GM12892 (cell line): ENCODE measurements at regions not wholly inside any gene's neighbourhood (a gene's known extent, or its start where the extent isn't known, plus 50 kb on each side); places are given as distances from the start of the nearest gene placed in this dataset.

Experiments
- DNase-seq: peaks from one replicate; pipeline ENCODE4 v3.0.0; 2011; ENCODE audit not compliant: insufficient read length
- FAIRE-seq: peaks from 2 replicates; lab custom pipeline; 2011; peaks lifted over from hg19 to GRCh38; lab: Jason Lieb, UNC
- POLR2A ChIP-seq: IDR thresholded peaks from 2 replicates; pipeline ENCODE4 v1.6.1; 2011; ENCODE audit warnings: low read depth, low read length, control low read depth
- POLR2AphosphoS5 ChIP-seq: IDR thresholded peaks from 2 replicates; pipeline ENCODE4 v1.6.1; 2011; ENCODE audit warnings: low read depth, low read length, control low read depth
- TAF1 ChIP-seq: IDR thresholded peaks from 2 replicates; pipeline ENCODE4 v1.6.1; 2011; ENCODE audit warnings: low read depth, mild to moderate bottlenecking, control low read depth, low read length, borderline replicate concordance

DNA sequence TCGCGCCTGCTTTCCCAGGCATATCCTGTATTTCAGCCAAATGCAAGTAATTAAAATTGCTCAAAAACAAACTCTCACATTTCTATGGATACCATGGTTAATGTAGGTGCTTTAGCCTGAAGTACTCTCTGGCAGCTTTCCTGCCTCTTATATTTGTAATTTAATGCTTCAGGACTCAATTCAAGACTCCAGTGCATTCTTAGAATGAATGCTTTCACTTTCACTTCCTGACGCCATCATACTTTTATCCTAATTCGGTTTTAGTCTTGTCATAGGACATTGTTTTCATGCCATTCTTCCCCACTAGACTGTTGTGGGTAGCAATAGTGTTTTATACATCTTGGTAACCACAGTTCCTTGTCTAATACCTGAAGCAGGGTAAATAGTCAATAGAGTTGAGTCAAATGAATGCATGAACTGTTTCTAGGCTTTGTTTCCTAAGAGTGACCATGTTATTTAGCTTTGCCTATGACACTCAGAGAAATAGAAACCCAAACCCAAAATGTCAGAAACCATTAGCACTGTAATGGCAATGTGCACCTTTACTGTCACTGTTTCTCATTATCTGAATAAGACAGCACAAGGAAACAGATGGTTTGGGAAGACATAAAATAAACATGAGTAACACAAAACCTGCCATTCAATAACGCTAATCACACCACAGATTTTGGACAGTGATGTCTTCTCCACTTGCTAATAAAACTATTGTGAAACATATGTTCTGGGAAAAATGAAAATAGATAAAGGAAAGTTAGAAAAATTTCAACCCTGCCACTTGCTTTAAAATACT, 705.5 kb downstream of the CDH11 start:
- DNase-seq (no peak), FAIRE-seq (no peak)
- TF ChIP-seq POLR2AphosphoS5 (no peak), POLR2A (no peak), TAF1 (no peak)

DNA sequence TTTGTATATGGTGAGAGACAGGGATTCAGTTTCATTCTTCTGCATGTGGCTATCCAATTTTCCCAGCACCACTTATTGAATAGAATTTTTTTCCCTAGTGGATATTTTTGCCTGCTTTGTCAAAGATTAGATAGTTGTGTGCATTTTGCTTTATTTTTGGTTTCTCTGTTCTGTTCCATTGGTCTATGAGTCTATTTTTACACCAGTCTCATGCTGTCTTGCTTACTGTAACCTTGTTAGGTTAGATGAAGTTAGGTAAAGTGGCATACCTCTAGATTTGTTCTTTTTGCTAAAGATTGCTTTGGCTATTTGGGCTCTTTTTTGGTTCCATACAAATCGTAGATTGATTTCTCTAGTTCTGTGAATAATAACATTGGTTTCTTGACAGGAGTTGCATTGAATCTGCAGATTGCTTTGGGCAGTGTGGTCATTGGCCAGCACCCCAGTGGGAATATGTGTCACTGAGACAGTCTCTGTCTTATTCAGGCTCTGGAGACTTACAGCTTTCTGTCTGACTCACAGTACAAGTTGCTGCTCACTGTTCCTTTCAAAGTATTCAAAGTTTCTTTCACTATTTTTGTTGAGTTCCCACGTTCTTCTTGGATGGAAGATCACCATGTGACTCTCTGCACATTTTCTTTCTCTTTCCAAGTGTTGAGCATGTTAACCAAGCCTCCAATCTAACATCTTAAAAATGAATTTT, 709.1 kb downstream of the CDH11 start:
- FAIRE-seq (no peak), DNase-seq (no peak)
- TF ChIP-seq POLR2AphosphoS5 (no peak), POLR2A (no peak), TAF1 (no peak)

DNA sequence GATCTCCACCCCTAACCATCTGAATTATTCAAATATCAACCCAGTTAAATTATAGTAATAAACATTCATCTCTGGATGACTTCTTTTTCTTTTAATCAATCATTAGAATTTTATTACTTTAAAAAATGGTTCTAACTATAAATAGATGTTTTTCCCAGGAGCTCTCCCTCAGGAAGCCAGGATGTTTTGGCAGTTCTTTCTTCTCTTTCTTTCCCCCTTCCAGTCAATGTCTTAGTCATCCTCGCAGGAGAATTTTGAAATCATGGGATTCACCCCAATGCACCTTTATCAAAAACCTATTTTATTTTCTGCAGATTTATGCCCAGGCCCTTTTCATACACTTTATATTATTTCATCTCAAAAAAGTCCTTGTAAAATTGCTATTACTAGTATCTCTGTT, 711.6 kb downstream of the CDH11 start:
- FAIRE-seq (no peak), DNase-seq (no peak)
- TF ChIP-seq POLR2A (no peak), POLR2AphosphoS5 (no peak), TAF1 (no peak)

DNA sequence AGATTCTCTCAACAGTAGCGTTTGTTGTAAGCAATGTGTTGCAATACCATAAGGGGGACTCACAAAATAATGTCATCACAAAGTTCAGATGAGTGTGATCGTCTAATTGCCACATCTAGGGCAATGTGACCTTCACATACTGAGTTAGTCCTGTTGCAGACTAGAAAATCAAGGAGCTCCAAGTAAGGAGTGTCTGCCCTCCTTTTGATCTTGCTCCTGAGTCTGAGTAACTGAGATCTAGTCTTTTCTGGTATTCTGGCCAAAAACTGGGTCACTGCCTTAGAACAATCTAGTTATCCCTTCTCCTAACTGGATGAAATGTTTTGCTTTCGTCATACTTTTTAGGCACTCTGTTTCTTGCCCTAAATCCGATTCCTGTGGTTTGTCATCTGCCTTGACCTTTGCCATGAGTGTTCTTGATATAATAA, 712.1 kb downstream of the CDH11 start:
- TF ChIP-seq POLR2A (no peak), POLR2AphosphoS5 (no peak), TAF1 (no peak)
- no peak for DNase-seq
- no peak for FAIRE-seq

DNA sequence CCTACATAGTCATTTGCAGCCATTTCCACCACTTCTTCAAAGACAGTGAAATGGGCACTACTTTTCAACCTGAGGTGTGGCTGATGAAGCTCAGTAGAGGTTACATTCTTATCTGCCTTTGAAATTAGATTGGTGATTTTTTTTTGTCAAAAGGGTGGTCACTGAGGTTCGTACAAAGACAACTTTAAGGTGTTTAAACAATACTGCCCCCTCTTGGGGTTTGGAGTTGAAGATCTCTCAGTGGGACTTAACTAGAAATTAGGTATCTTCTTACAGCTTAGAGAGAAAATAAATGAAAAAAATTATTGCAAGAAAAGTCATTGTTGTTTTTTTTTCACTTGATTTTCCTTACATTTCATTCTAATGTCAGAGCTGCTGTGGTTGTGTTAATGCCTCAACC, 713.2 kb downstream of the CDH11 start:
- no peak for FAIRE-seq
- no peak for DNase-seq
- TF ChIP-seq POLR2A (no peak), POLR2AphosphoS5 (no peak), TAF1 (no peak)

DNA sequence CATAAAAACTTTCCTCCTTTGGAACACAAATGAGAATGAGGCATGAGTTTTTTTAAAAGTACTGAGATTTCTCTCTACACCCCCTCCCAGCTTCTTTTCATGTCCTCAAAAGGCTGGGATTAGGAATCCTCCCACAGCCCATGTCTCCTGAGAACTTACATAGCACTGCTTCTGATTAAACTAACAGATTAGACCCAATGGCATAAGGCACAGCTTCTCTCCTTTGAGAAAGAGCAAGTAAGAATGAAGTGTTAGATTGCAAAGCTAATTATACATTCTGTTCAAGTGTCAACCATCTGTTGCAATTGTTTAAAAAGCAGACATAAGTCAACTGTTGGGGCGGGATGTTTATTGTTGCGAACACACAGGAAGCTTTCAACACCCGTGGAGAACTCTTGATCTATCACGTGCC, 715.1 kb downstream of the CDH11 start:
- DNase-seq, result no peak
- no peak for TF ChIP-seq POLR2AphosphoS5
- no peak for TF ChIP-seq TAF1
- no peak for TF ChIP-seq POLR2A
- no peak for FAIRE-seq

DNA sequence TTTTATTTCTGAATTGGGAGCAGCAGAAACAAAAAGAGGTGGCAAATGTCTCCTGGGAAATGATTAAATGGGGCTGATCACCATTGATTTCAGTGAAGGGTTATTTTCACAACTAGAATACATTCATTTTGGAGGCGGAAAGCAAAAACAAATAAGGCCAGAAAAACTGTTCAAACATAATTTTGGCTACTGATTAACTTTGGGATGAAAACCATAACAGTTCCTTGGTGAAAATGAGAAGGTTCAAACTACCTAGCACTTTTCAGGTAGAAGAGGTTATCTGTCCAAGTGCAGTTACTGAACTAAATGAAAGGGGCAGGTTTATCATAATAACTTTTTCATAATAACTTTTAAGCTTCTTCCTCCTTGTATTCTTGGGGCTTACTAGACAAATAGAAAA, 718.5 kb downstream of the CDH11 start:
- TF ChIP-seq POLR2AphosphoS5, result no peak
- TF ChIP-seq TAF1, result no peak
- TF ChIP-seq POLR2A, result no peak
- FAIRE-seq (no peak), DNase-seq (no peak)

DNA sequence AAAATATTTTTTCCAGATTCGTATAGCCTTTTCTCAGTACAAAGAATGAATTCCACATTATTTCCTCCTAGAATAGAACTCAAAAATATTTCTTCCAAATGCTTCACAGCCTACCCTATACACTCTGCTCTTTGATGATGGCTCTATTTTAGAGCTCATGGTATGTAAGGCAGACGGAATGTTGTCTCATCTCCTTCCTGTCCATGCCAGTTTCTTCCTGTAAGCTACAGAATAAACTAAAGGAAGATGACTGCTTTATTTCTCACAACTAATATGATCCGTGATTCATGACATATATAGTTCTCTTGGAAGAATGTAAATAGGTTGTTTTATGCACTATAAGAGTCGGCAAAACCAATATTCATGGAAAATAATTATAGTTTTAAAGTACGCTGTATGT, 723.1 kb downstream of the CDH11 start:
- DNase-seq (no peak), FAIRE-seq (no peak)
- no peak for TF ChIP-seq POLR2A
- TF ChIP-seq TAF1, result no peak
- no peak for TF ChIP-seq POLR2AphosphoS5

DNA sequence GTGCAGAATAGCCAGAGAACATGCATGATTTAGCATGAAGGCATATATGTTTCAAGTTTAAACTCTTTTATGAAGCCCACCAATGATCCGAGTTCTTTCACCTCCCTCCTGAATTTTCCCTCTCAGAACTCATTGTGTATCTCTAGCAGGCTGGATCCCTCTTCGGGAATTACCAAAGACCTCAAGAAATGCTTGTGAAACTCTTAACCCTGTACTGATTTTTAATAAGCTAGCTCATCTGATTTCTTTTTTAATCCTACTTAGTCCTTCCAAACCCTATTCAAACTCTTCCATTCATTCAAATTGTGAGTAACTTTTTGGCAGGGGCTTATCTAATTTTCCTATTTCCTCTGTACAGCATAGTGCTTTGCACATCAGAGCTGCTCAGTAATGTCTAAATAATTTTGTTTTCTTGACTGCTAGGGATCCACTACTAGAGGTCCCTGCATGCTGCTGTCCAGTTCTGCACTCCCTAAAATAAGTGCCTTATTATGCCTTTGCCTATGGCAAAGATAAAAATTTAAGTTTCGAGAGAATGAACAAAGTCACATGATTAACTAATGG, 723.8 kb downstream of the CDH11 start:
- TF ChIP-seq POLR2AphosphoS5, result no peak
- TF ChIP-seq POLR2A, result no peak
- TF ChIP-seq TAF1, result no peak
- DNase-seq (no peak), FAIRE-seq (no peak)

DNA sequence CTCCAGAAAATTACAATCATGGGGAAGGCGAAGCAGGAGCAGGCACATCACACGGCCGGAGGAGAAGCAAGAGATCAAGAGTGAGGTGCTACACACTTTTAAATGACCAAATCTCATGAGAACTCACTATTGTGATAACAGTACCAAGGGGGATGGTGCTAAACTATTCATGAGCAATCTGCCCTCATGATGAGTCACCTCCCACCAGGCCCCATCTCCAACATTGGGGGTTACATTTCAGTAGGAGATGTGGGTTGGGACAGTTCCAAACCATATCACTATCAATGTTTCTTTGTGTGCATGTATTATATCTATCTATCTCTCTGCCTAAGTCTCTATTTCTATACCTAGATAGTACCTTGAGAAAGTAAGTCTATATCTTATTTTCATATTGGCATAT, 724.8 kb downstream of the CDH11 start:
- DNase-seq (no peak), FAIRE-seq (no peak)
- no peak for TF ChIP-seq POLR2AphosphoS5

DNA sequence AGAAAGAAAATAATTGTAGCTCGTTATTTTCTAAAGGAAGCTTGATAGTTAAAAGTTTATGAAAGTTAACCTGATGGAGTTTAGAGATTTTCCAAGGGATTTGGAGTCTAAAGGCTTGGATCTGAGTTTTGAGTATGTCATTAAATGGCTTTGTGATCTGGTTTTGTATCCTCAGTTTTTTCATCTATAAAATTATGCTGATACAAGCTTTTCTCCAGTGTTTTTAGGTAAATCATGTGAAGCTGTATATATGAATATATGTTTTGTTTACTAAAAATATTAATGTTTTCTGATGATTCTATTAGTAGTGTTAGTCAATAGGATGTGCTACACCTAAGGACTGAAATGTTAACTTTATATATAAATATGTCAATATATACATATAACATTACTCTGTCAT, 727.8 kb downstream of the CDH11 start:
- TF ChIP-seq POLR2A, result no peak
- TF ChIP-seq POLR2AphosphoS5, result no peak
- TF ChIP-seq TAF1, result no peak
- FAIRE-seq (no peak), DNase-seq (no peak)
